Superior temporal gyrus (tissue), 1 donor: ENCODE measurements at regions not wholly inside any gene's neighbourhood (a gene's known extent, or its start where the extent isn't known, plus 50 kb on each side); places are given as distances from the start of the nearest gene placed in this dataset.
"Not testable (repeated sequence)": the region's sequence is repeated elsewhere in the genome, so short reads cannot be mapped to it uniquely, and the experiment has no call there.

ENCODE experiments used
- DNase-seq: peaks from one replicate; pipeline ENCODE4 v3.0.0-alpha.2; 2016; ENCODE audit errors: extremely low spot score

DNA sequence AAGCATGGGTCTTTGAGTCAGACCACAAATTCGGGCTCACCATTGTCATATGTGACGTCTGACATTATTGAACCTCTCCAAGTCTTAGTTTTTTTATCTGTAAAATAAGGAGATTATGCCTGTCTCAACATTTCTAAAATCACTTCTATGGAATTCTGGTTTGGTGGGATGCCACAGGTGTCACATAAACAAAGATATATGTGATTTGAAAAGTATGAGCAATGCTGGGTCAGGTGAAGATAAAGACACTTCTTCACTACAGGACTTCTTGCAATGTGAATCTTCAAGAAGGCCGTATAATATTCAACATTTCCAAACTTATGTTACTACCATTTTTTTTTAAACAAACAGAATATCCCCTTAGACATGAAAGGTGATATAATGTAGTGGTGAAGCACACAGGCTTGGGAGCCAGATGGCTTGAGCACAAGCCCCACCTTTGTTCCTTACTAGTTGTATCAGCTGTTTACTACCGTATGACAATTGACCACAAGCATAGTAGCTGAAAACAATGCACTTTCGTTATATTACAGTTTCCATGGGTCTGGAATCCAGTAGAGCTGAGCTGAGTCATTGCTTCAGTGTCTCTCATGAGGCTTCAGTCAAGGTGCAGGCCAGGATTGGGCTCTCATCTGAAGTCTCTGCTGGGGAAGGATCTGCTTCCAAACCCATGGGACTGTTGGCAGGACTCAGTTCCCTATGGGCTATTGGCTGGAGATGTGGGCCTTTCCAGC, 87.7 kb downstream of the UTP18 start:
- DNase-seq: no peak

DNA sequence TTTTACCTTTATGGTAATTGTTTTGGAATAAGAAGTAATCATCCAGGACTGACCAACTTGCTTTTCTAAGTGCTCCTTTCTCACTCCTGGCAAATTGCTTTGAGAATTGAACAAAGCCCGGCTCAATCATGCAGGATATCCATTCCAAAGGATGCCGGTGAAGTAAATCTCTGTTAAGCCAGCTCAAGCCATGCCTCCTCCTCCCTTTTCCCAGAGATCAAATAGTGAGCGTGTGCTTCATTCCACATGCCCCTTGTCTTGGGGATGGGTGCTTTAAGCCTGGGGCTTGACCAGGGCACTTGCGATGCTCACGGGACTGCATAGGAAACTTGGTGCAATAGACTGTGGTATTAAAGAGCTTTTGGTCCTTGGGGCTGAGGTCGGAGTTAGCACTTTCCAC, 90.7 kb downstream of the UTP18 start:
- no peak for DNase-seq

DNA sequence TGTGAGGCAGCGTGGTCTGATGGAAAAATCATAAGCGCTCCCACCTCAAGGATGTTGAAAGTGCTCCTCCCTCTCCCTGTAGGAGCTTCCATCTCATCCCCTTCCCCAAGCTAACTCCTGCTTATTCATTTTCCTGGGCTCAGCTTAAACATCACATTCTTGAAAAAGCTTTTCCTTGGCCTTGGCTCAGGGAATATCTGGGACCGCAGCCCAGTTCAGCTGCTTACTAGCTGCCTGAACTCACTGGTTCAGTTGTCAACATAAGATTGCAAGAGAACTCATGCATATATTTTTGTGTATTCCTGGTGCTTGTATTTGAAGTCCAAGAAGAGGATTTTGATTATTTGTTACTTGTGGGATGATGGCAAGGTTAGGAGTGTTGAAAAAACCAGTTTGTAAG, 91.5 kb downstream of the UTP18 start:
- DNase-seq: peak; percentile 84

DNA sequence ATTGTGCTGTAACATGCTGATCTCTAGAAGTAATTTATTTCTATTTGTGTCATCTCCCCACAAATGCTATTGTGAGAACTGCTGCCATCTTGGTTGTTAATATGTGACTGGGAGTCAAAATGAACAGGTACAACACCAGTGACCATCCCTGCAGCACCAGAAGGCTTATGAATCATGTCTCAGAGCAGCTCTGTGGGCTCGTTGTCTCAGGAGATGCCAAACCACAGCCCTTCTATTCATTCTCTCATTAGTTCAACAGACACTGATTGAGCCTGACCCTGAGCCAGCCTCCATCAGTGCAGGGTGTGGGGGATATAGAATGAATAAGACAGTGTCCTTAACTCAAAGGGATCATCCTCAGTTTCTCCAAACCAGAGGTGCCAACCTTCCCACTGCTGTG, 92.5 kb downstream of the UTP18 start:
- no peak for DNase-seq

DNA sequence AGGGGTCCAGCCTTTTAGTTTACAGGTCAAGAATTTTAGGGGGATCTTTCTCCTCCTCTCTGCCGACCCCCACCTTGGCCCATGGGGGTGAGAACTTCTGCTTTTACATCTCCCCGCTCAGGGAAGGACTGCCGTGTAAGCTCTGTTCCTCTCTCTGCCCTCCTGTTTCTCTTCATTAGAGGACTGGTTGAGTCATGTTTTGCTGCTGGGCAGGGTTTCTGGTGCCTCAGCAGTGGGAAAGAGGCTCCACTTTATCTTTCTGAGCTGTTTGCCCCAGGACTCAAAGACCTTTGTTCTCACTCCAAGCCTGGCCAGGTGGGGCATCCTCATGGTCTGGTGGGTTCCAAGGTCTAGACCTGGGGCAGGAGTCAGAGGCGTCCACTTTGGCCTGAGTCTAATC, 93.0 kb downstream of the UTP18 start:
- no peak for DNase-seq

DNA sequence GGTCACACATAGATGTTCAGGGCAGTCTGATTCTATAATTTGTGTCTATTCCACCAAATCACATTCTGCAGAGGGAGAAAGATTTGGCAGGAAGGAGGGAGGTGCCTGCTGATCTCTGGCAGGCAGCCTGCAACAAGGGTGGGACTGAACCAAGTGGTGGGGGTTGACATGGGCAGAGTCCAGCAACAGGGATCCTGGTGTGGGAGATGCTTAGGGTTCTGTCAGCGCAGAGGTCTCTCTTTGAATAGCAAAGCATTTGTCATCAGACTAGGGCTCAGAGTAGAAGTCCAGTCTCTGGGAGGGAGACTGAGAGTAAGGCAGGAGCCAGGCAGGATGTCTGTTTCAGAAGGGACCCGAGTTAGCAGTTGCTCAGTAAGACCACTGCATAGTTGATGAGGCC, 94.6 kb downstream of the UTP18 start:
- DNase-seq: no peak

DNA sequence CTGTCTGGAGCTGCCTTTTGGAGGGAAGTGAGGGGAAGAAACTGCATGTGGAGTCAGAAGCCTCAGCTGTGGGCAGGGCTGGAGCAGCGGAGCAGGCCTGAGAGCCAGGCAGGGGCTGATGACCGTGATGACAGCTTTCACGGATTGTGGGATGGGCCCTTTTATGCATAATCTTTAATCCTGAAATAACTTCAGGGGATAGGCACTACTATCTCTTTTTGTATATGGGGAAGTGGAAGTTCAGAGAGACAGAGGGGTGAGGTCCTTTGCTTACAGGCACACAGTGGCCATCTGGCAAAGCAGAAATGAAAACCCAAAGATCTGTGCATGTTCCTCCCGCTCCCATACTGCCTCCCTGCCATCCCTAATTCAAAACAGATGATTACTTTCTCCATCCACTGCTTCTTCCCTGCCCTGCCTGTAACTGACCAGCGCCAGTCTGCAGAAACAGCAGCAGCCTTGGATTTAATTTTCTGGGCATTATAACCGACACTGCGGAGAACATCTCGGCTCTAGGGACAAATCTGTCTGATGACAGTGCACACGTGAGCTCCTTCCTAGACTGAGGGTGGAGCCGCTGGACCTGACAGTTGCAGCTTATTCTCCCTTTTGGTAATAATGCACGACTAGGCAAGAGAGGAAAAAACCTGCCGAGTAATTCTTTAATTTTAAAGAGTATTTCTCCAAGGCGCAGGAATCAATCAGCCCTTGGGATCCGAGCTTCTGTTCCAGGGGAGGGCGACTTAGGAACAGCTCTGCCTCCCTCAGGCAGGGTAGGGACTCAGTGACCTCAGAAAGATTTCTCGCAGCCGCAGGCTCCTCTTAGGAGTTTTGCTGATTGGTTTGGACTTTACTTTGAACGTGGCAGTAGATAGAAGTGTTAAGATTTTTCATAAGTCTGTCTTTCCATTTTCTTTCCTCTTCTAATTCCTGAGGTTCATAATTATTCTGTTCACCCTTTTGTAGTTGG, 95.4 kb downstream of the UTP18 start:
- no peak for DNase-seq

DNA sequence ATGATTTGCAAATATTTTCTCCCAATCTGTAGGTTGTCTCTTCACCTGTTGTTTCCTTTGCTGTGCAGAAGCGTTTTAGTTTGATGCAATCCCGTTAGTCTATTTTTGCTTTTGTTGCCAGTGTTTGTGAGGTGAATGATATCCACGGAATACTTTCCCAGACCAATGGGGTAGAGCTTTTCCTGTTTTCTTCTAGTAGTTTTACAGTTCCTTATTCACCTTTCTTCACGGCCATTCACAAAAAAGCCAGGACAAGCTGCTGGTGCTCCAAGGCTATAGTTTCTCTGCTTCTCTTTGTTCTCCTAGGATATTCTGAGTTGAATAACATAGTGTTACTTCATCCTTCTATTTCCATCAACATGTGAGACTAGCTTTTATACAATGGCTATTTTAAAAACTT, 98.7 kb downstream of the UTP18 start:
- DNase-seq: no peak

DNA sequence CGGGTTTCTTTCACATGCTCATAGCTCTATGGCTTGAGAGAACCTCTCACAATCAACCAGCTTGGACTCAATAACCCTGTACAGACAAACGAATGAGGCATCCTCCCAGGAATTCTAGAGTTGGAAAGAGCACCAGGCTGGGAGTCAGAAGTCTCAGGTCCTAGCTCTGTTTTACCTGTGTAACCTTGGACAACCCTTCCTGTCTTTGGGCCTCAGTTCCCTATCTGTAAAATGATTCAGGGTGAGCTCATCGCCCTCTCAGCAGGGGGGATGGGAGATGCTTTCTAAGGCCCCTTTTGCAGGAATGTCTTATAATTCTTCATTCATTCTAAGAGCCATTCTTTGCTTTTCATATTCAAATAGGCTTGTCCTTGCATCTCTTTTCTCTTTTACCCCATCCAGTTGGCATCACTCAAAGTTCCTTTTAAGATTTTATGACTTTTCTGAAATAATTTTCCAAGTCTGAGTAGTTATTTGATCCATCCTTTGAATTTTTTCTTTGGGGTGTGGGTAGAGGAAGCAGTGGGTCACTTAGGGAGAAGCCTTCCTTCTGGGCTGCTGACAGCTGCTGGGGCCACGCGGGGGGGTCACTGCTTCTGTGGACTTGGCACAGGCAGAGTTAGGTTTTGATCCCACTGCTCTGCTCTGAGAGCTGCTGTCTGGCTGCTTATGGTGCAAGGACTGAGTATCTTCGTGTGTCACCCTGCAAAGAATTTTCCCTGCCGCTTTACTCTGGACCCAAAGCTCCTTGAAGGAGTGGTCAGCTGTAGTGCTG, 102.7 kb downstream of the UTP18 start:
- peak; percentile 62 for DNase-seq

DNA sequence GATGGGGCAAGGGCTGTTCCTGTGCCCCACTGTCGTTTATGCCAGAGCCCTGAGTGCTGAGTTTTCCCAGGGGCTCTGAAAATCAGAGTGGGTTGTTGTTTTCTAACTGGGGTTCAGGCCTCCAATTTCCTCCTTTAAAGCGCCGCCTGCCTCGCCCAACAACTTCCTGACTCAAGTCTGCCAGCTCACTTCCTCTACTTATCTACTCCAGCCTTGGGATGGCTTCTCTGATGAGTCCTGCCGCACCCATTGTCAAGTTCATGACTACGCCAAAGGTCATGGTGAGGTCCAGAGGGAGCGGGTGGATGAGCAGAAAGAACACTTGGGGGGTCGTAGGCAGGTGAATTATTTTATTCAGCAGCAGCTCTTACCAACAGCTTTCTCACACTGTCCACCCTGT, 104.7 kb downstream of the UTP18 start:
- no peak for DNase-seq

DNA sequence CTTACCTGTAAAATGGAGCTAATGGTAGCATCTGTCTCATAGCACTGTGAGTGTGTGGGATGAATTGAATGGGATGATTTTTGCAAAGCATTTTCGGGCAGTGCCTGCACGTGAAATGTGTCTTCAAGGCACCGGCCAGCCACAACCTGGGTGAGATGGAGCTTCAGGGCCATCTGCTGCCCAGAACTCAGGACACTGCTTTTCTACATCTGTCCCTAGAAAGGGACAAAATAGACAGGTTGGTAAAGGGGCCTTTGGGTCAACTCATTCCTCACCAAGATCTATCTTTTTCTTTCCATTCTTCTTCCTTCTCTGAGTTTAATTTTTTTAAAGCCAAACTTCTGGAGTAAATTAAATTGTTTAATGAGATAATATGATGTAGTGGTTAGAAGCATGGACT, 106.5 kb downstream of the UTP18 start:
- DNase-seq: no peak

DNA sequence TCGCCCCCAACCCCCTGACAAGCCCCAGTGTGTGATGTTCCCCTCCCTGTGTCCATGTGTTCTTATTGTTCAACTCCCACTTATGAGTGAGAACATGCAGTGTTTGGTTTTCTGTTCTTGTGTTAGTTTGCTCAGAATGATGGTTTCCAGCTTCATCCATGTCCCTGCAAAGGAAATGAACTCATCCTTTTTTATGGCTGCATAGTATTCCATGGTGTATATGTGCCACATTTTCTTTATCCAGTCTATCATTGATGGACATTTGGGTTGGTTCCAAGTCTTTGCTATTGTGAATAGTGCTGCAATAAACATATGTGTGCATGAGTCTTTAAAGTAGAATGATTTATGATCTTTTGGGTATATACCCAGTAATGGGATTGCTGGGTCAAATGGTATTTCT, 107.5 kb downstream of the UTP18 start:
- not testable (repeated sequence) for DNase-seq

DNA sequence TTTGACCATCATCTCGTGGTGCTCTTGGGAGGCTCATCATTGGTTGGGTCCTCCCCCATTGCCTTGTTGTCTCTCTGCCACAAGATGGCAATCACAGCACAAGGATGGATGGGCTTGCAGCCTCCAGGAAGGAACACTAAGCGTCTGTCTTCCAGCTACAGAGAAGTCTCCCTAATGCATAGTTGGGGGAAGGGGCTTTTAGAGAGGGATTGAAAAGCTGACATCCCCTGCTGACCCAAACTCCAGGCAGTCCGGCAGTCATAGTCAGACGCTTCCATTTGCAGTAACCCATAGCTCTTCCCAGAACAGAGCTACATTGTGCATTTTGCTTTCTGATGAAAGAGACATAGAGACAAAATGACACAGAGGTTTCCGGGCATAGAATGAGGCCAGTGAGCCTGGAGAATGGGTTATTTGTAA, 111.4 kb downstream of the UTP18 start:
- DNase-seq: peak; percentile 97

DNA sequence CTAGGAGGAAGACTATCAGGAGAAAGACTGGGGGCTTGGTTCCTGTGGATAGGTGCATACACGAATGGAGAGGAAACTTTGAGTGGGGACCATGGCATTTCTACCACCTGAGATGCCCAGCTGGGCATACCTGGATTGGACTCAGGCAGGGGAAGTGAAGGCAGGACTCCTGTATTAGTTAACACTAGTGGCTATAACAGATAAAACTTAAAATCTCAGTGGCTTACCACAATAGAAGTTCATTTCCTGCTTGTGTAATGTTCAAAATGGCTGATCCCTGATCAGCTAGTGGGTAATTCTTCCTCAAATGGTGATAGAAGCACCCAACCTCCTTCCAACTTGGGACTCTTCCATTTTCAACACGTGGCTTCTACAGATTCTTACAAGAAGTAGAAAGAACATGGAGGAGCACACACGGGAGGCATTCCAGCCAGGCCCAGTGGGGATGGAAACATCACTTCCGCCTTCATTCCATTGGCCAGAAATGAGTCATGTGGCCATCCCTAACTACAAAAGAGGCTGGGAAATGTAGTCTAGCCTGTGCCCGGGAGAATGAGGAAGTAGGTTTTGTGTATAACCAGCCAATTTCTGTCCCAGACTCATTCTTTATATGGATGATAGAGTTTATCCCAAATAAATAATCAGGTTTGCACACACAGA, 112.1 kb downstream of the UTP18 start:
- peak; percentile 95 for DNase-seq

DNA sequence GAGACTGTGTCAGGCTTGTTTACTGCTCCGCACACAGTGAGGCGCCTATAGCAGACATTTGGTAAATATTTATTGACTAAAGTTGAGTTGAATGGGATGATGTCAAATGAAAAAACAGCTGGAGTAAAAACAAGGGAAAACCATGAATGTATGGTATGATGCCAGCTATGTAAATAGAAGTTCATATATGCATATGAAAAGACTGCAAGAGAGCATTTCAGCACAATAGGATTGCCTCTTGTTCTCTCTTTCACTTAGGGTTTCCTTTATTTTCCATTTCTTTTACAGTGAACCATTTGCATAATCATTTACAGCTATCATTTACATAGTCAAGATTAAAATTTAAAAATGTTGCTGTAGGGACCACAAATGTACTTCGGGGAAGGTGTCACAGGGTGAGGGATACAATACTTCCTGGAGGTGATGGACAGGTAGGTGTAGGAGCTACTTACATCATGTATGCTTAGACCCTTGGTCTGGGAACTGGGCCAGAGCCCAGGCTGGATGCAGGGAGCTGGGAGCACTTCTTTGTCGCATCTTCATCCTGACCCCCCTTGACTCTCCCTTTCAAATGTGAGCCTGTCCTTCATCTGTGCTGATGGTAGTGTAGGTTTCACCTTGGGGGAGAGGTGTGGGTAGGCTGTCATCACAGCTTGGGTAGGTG, 113.3 kb downstream of the UTP18 start:
- no peak for DNase-seq

DNA sequence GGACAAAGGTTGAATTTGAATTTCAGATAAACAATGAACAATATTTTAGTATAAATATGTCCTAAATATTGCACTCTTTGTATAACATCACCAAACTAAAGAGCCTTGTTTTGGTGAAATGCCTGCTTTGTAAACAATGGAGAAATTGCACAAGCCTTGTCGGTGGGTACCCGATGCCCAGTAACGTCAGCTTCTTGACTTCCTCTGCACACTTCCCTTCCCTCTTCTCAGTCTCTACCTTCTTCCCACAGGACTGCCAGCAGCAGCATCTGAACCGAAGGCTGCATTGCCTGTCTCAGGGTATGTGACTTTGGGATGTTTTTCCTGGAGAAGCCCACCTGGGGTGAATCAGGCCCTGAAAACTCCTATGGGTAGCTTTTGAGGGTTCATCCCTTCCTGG, 113.9 kb downstream of the UTP18 start:
- DNase-seq: no peak

DNA sequence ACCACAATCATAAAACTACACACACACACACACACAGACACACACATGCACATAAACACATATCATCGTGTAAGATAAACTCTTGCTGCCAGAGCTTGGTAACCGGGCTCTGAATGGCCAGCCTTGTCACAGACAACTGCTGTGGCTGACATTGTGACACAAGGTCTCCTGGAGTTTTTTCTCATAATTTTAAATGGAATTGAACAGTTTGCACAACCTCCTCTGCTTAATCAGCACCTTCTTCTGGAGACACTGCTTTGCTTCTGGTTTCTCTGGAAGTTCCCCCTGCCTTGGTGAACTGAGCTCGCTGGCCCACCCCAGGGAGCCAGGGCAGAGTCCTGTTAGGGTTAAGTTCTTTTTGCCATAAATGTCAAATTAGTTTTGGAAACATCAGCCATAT, 115.4 kb downstream of the UTP18 start:
- DNase-seq: no peak

DNA sequence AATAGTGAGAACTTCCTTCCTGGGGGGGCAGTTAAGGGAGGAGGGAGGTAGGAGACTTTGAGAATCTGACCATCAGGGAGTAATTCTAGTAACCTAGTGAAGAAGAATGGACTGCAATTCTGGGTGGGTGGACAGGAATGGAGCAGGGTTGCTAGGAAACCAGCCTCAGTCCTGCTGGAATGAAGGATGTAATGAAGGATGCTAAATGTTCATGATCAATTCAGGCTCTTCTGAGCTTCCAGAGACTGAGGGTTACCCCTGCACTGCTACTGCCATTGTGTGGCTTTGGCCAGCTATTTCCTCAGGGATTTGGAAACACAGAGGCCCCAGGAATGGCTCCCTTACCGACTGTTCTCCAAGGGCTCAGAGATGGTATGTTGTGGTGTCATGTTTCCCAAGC, 116.4 kb downstream of the UTP18 start:
- DNase-seq: no peak

DNA sequence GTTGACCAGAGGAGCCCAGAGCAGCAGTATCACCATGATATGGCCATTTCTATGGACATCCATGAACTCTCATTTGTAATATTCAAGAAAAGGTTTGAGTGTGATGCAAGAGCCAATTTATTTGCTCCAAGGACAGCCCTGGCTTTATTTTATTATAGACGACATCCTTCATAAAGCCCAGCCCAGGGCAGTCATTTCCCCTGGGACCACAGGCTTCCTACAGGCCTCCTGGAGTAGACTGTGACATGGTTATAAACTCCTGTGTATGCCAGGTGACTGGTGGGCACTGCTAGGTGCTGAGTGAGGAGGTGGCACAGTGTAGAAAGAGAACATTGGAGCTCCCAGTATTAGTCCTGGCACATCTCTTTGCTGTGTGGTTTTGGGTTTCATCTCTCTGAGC, 120.9 kb downstream of the UTP18 start:
- no peak for DNase-seq

DNA sequence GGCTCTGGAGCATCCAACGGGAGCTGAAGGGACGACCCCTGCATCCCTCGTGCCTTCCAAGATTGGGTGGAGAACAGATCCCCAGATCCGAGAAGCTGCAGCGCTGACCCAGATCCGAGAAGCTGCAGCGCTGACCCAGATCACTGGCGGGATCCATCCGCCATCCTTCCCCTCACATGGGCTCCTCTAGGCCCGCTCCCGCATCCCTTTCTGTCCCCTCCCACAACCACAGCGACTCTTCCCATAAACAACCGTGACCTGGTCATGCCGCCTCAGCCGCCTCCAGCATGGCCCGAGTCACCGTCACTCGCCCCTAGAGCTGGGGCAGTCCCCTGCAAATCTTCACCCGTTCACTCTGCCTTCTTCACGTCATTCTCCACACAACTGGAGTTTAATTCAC, 124.9 kb downstream of the UTP18 start:
- DNase-seq: no peak

DNA sequence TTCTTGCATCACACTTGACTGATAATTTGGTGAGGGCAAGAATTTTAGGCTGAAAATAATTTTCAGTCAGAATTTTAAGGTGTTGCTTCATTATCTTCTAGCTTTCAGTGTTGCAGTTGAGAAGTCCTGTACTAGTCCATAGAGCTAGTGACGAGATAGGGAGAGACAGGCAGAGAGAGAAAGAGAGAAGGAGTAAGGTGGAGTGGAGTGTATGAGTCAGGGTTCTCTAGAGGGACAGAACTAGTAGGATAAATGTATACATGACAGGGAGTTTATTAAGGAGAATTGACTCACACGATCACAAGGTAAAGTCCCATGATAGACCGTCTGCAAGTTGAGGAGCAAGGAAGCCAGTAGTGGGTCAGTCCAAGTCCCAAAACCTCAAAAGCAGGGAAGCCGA, 127.2 kb downstream of the UTP18 start:
- DNase-seq: no peak
